GM19035 (cell line): ENCODE measurements at regions not wholly inside any gene's neighbourhood (a gene's known extent, or its start where the extent isn't known, plus 50 kb on each side); places are given as distances from the start of the nearest gene placed in this dataset.
A peak's percentile ranks its signal among the peaks of the same experiment; 100 is the strongest.

Source experiments
- ATAC-seq: cut with Tn5 transposase; IDR thresholded peaks from one replicate; pipeline ENCODE4 v1.9.1; 2021; ENCODE audit not compliant: unreplicated experiment

- ATAC-seq = no peak
Measured at GRCh38 chr3:159798951-159799350, 189.7 kb upstream of the IL12A start.

DNA sequence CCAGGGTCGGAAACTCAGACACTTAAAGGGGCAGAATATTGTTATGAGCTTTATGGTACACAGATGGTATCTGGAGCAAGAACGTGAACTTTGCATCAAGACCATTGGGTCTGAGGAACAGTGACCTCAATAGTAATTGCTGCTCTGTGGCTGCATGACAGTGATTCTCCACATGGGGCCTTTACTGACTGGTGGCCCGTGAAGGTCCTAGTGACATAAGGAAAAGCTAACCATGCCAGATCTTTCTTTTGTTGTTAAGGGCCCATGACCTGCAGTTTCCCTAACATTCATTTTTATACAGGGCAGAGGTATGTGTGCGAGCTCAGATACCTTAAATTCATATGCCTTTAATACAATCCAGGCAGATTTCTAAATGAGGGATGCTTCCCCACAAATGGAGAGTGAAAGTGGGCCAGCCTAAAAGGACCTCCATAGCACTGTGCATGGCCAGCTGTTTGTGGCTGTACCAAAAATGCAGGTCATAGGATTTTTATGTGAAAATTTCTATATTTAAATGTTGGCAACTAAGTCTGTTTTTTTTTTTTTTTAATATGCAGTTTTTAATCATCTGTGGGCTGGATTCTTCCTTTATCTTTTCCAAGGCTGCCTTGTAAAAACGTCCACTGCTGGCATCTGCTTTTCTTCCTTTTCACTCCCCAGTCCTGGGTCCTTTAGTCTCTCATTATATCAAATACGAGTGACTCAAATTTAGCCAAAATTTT lies 188.0 kb upstream of the IL12A start:
- no peak for ATAC-seq

- ATAC-seq = no peak
Measured at GRCh38 chr3:159802864-159803263, 185.8 kb upstream of the IL12A start.

DNA sequence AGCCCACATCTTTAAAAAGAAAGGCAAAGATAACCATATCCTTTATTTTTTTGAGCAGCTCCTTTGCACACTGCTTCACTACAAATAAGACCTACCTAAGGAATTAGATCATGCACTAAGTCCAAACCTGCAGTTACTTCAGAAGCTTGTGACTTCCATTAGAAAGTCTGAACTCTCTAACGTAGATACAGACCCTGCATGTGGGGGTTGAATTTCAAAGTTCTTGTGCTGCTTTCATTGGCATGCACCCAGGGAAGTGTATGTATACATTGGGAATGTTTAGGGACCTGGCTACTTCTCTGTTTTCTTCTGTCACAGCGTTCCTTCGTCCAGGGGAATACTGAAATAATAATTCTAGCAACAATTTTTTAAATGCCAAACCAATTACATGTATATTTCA lies 185.2 kb upstream of the IL12A start:
- ATAC-seq = no peak

DNA sequence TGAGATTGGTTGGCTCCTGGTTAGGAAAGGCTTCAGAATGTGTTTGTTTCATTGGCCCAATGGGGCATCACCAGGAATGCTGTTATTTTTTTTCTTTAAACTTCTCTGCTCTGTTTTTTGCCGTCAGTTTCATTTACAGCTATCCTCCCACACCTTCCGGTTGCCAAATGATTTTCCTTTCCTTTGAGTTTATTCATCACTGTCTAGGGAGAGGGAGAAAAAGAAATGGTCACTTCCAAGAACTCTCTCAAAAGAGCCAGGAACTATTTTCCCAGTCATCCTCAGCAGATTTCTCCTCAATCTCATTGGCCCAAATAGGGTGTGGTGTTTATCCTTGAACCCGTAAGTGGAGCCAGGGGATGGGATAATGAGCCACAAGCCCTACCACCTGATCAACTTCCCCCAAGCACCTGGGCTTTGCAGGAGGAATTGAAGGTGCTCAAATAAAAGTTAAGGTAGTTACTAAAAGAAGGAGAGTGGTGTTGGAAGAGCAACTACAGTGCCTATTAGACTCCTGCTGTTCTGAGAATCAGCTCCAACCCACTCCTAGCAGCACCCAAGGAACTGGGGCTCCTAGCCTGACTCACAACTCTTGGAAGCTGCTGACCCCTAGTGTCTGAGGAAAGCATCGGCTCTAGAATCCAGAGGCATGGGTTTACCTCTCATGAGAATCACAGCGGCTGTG lies 183.8 kb upstream of the IL12A start:
- ATAC-seq = peak; percentile 97

DNA sequence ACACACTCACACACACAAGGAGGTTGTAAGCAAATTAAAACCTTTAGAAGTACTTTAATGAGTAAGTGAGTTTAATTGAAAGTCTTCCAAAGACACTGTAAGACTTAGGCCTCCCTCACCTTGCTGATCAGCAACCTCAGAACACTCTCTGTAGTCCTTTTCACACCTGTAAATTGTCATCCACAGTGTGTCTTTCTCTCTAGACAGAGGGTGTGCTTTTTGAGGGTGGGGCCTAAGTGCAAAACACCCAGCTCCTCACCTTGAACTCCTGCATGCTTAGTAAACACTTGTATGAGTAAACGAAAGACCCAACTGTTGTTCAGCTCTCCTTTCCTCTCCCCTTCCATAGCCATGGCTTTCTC lies 183.2 kb upstream of the IL12A start:
- peak; percentile 20 for ATAC-seq

GRCh38 chr3:159806412-159806811 lies 182.2 kb upstream of the IL12A start:
- ATAC-seq = no peak

- no peak for ATAC-seq
Measured at GRCh38 chr3:159807137-159808040, 181.2 kb upstream of the IL12A start.

- ATAC-seq = no peak
Measured at GRCh38 chr3:159813822-159814531, 174.7 kb upstream of the IL12A start.

- ATAC-seq = no peak
Measured at GRCh38 chr3:159816512-159816911, 172.1 kb upstream of the IL12A start.

DNA sequence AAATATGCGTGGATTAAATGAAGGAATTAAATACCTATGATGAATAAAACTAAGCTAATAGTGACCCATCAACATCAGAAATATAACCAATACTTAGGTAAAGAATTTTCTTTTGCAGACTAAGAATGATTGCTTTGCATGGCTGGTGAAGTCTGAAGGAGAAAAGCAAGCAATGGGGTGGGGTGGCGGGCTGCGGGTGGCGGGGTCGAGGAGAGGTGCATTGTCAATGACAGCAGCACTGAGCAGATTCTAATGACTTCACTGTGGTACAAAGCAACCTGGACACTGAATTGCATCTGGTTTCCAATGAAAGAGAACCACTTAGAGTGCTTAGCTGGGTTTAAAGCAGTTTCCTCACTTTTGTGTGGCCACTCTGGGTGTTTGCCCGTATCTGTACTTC lies 171.5 kb upstream of the IL12A start:
- ATAC-seq = no peak

GRCh38 chr3:159817571-159817970 lies 171.1 kb upstream of the IL12A start:
- no peak for ATAC-seq

DNA sequence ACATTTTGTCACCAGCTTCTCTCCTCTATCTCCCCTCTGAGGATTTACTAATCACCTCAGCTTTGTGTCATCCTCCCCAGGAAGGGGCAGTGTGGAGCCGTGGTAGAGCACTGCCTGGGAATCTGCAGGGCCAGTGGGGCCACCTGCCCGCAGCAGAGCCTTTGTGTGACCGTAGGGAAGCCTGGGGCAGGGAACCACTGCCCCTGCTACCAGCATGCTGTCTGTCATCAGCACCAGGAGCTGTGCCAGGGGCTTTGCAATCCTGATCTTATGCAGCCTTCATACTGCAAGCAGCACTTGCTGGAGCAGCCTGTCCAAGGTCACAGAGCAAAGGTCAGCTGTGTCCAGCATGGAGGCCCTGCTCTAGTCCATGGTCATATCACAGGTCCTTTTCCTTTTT lies 170.2 kb upstream of the IL12A start:
- ATAC-seq = no peak

DNA sequence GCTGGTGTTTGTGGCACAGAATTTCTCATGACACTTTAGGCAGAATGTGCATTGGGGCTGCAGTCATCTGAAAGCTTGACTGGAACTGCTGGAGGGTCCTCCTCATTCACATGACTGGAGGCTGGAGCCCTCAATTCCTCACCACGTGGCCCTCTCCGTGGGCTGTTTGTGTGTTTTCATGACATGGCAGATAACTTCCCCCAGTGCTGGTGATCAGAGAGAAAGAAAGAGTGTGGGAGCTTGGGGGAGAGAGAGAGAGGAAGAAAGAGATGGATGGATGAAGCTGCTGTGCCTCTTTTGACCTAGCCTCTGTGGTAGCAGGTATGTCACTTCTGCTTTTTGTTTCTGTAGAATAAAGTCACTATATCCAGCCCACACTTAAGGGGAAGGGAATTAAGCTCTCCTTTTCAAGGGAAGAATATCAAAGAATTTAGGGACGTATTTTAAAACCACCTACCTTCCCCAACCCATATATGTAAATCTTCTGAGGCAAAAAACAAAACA lies 169.6 kb upstream of the IL12A start:
- no peak for ATAC-seq

GRCh38 chr3:159819676-159820075 lies 169.0 kb upstream of the IL12A start:
- no peak for ATAC-seq

- ATAC-seq = no peak
Measured at GRCh38 chr3:159821110-159821509, 167.5 kb upstream of the IL12A start.

- no peak for ATAC-seq
Measured at GRCh38 chr3:159821736-159822135, 166.9 kb upstream of the IL12A start.

DNA sequence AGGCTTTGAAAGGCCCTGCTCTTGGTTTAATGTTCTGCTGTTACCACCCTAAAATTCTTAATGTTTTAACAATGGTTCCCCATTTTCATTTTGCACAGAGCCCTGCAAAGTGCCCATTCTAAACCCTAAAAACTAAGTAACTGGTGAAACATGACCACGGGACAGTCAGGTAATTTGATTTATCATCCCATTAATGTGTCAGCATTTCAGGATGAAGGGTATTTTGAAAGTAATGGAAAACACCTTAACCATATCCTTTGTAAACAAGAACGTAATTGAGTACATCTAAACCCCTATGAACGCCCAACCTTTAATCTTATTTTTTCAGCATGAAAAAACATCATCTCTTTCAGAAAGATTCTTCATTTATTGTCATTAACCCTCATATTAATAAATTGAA lies 164.9 kb upstream of the IL12A start:
- no peak for ATAC-seq

GRCh38 chr3:159824333-159824732 lies 164.3 kb upstream of the IL12A start:
- no peak for ATAC-seq

DNA sequence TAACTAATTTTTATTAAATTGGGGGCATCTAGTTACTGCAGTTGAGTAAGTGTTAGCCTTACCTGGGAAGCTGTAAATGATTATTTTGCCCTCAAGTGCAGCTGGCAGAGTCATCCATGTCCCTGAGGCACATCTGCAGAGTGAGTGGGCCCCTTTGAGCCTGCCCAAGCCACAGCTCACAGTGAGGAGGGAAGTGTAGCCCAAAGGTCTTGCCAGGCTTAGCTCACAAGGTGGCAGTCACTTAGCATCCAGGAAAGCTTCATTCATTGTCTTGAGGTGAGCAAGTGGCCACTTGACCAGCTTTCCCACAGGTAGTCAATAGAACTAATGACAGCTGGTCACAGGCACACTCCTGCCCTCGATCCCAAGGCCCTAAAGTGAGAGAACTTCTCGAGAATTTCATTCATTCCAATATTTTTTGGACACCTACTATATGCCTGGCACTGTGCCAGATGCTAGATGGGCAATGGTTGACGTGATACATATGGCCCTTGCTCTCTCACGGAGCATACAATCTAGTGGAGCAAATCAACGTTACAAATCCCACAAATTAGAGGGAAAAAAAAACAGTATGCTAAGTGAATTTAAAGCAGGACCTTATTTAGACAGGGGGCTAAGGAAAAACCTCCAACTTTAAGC lies 163.3 kb upstream of the IL12A start:
- no peak for ATAC-seq

DNA sequence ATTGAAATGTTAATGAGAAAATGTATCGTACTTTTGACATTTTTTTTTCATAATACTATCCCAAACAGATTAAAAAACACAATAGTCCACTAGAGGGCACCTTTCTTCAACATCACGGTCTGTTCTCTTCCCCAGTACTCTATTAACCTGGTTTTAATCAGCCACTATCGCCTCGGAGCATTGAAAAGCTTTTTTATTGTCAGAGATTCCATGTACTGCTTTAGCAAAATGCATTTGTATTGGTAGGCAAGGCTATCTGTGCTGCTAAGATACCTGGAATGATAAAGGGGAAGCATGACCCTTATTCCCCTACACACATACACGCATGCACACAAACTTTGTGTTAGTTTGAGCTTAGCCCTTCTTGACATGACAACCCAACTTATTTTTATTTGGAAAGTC lies 160.1 kb upstream of the IL12A start:
- peak; percentile 40 for ATAC-seq
